ENCODE measurements at regions not wholly inside any gene's neighbourhood (a gene's known extent, or its start where the extent isn't known, plus 50 kb on each side); places are given as distances from the start of the nearest gene placed in this dataset.

DNA sequence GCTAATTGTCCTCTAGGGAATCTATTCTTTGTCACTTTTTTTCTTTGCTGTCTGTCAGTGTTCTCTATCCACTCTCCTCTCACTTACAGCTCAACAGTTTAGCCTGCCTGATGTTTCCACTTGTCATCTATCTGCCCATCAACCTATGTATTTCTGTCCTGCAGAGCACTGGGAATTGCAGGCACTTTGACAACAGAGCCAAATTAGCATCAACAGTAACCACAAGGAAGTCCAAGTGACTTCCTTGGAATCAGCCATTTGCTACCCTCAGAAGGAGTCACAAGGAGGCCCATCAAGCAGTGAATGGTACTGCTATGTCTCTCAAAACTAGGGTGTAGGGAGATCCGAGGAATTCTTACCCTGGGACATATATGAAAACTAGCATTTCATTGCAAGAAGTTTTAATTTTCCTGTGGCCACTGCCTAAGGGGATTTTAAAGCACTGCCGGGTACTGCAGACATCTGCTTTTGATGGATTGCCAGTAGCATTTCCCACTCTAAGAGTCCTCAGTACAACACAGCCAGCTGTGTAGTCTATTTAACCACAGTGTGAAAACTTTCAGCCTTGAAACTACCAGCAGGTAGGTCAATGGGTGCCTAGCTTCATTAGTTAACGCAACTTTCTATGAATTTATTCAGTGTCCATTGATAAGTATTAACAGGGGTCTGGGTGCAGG, 898.8 kb downstream of the NTRK3 start:
- no peaks in the 10 kb centered on the region for H3K4me1 Mint-ChIP-seq
- CTCF ChIA-PET, result no interaction called here
- H3K4me3 Mint-ChIP-seq, result no peak overlapping the region

DNA sequence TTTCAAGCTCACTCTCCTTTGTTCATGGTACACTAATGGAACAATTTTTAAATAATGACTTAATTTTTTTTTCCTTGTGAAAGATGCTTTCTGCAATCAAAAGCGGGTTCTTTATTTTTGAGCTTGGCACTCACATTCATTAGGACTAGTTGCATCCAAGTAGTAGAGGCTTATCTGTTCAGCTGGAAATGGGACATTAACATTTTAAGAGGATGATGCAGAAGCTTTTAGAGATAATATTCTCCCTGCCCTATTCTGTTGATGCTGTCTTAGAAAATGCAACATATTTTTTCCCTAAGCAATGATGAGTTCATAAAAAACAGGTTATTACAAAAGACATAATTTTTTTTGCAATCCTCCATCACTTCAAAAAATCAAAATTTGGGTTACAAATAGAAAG, 900.6 kb downstream of the NTRK3 start:
- POLR2A ChIA-PET, result no interaction called here
- no peak for DNase-seq
- Mint-ChIP-seq H3K36me3 (ENCODE audit: low read depth) (no peaks in the 10 kb centered on the region), H3K9me3 (no peaks in the 10 kb centered on the region), H3K4me1 (no peaks in the 10 kb centered on the region), H3K27me3 (no peaks in the 10 kb centered on the region), H3K4me3 (no peak overlapping the region), H3K27ac (no peak overlapping the region)
- CTCF ChIA-PET, result interaction anchor here (1.7 kb wide), 1 partner anchor 10 kb away, joined by 4 read pairs; no protein-coding TSS in a partner anchor

More for the DNA sequence above, 898.8 kb downstream of the NTRK3 start:
- H3K27ac Mint-ChIP-seq, result no peak overlapping the region
- H3K27me3 Mint-ChIP-seq, result no peaks in the 10 kb centered on the region
- no peaks in the 10 kb centered on the region for H3K9me3 Mint-ChIP-seq
- no peaks in the 10 kb centered on the region for H3K36me3 Mint-ChIP-seq (ENCODE audit: low read depth)
- POLR2A ChIA-PET, result no interaction called here
- DNase-seq, result no peak

DNA sequence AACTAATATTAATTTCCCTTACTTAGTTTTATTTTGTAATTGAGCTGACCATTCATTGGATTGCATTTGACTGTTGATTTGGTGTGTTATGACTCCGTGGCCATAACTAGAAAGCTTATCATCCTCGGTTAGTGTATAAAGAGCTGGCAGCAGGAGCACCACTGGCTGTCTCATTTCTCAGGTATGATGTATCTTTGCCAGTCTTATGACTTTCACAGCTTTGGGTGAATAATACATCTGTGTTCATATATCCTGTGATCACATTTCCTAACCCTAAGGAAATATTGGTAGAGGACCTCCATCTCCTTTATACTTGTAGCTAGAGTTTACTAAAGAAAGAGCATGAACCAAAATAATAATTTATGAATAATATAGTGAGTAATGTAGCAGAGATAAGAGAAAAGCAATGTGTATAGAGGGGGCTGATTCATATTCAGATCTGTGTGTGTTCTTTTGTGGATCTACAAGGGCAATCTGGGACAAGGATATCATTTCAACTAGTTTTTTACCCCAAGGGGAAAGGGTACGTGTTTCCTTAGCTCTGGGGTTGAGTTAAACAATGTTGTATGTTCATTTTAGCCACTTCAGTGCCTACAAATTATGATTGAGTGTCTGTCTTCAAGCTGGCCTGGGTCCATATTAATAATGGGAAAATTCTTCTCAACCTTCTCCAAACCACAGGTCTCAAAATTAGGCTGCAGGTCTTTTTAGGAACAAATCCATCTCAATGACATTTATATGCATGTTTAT, 901.7 kb downstream of the NTRK3 start:
- Mint-ChIP-seq H3K4me3 (no peak overlapping the region), H3K36me3 (ENCODE audit: low read depth) (no peaks in the 10 kb centered on the region), H3K27me3 (no peaks in the 10 kb centered on the region), H3K27ac (no peak overlapping the region), H3K4me1 (no peaks in the 10 kb centered on the region), H3K9me3 (no peaks in the 10 kb centered on the region)
- POLR2A ChIA-PET, result no interaction called here
- CTCF ChIA-PET, result interaction anchor here (1.7 kb wide), 1 partner anchor 9 kb away, joined by 4 read pairs; no protein-coding TSS in a partner anchor
- no peak for DNase-seq

DNA sequence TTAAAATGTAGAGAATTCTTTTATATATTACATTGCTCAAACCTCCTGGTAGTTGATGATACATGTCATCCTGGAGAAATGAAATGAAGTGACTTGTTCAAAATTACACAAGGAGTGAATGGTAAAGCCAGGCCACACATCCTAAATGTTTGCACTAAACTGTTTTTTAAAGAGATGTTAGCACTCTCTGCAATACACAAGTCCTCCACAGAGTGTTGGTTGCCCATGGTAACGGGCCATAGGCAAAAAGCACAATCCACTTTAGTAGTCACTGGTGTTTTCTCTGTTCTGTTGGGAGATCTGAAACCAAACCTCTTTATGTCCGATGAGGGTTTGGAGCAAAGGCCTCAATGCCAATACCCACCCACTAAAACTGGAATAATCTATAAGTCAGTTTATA, 907.4 kb downstream of the NTRK3 start:
- CTCF ChIA-PET, result no interaction called here
- Mint-ChIP-seq H3K27me3 (no peaks in the 10 kb centered on the region), H3K4me3 (no peak overlapping the region), H3K4me1 (no peaks in the 10 kb centered on the region), H3K27ac (no peak overlapping the region), H3K9me3 (peaks cover 4% of the 10 kb centered on the region), H3K36me3 (ENCODE audit: low read depth) (no peaks in the 10 kb centered on the region)
- POLR2A ChIA-PET, result no interaction called here
- DNase-seq, result no peak

DNA sequence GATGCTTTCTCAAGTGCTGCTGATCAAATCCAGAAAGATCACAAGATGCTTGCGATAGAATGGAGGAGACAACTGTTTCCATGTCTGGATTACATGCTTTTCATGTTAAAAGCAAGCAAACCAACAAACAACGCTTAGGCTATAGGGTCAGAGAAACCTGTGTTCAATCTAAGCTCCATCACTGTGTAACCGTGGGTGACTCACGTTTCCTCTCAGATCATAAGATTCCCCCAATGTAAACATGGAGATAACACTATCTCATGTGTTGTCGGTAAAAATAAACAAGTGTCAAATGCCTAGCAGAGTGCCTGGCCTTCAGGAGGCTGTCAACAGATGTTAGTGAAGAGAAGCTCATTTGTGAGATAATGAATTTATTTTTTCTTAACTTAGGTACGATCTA, 907.8 kb downstream of the NTRK3 start:
- Mint-ChIP-seq H3K4me3 (no peak overlapping the region), H3K4me1 (no peaks in the 10 kb centered on the region), H3K9me3 (peaks cover 4% of the 10 kb centered on the region), H3K36me3 (ENCODE audit: low read depth) (no peaks in the 10 kb centered on the region), H3K27me3 (no peaks in the 10 kb centered on the region), H3K27ac (no peak overlapping the region)
- POLR2A ChIA-PET, result no interaction called here
- CTCF ChIA-PET, result no interaction called here
- no peak for DNase-seq

DNA sequence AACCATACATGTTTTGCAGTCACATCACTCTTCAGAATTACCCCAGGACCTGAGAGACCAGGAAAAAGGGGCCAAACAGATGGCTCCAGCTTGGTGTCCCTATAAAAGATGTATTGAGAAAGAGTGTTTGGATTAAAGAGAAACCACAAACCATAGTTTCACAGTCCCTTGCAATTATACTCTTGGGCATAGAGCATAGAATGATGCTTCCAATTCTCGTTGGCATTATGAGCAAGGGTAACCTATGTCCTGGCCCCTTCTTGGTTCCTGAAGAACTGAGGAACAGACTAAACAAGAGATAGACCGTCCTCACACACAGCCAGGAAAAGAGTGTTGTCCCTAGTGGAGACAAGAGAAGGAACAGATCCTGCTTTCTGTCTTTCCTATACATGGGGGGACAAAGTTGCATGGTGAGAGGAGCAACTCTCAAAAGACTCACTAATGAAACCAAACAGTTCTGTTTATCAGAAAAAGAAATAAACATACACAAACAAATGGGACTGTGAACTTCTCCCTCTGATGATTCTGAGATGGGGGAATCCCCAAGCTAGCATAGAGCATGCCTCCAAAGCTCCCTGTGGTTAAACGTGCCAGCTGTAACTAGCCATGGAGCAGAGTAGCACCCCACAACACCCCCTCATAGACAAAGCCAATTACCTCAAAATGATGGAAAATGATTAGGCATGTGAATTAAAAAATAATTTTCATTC, 908.6 kb downstream of the NTRK3 start:
- Mint-ChIP-seq H3K27ac (no peak overlapping the region), H3K4me1 (no peaks in the 10 kb centered on the region), H3K36me3 (ENCODE audit: low read depth) (no peaks in the 10 kb centered on the region), H3K27me3 (no peaks in the 10 kb centered on the region), H3K9me3 (peaks cover 4% of the 10 kb centered on the region), H3K4me3 (no peak overlapping the region)
- no peak for DNase-seq
- POLR2A ChIA-PET, result no interaction called here
- CTCF ChIA-PET, result no interaction called here

DNA sequence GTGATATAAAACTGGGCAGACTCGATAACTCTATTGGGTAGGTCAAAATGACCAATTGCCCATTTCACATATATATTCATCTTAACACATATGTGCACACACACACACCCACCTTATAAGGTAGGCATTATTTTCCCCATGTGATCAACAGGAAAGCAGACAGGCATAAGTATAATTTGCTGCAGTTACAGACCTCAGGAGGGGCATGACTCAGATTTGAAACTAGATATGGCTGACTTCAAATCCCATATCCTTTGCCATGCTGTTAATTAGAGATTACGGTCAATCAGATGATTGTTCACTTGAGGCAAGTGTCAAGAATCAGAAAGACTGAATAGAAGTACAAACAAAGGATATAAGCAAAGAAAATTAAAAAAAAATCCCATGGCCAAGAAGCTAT, 910.6 kb downstream of the NTRK3 start:
- Mint-ChIP-seq H3K9me3 (peaks cover 4% of the 10 kb centered on the region), H3K4me1 (no peaks in the 10 kb centered on the region), H3K27ac (no peak overlapping the region), H3K27me3 (no peaks in the 10 kb centered on the region), H3K4me3 (no peak overlapping the region), H3K36me3 (ENCODE audit: low read depth) (no peaks in the 10 kb centered on the region)
- ChIA-PET CTCF (interaction anchor here (1.0 kb wide), 1 partner anchor 9 kb away, joined by 4 read pairs; no protein-coding TSS in a partner anchor), POLR2A (no interaction called here)
- DNase-seq, result no peak

DNA sequence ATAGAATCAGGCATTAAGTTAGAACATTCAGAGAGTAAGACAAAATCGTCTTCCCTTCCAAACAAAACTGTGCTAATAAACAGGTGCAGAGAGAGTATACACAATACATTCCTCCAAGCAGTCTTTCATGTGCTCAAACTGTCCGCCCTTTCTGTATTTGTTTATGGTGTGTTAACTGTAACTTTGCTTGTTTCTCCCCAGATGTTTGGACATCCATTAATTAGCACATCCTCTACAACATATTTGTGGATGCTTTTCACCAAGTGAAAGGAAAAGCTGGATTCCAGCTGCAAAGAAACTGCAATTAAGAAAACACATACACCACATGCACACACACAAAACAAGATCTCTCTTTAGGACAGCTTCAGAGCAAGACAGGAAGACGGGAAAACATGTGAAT, 912.6 kb downstream of the NTRK3 start:
- Mint-ChIP-seq H3K27me3 (no peaks in the 10 kb centered on the region), H3K4me3 (no peak overlapping the region), H3K36me3 (ENCODE audit: low read depth) (no peaks in the 10 kb centered on the region), H3K27ac (no peak overlapping the region), H3K9me3 (peaks cover 4% of the 10 kb centered on the region), H3K4me1 (no peaks in the 10 kb centered on the region)
- no peak for DNase-seq
- POLR2A ChIA-PET, result no interaction called here
- CTCF ChIA-PET, result no interaction called here

DNA sequence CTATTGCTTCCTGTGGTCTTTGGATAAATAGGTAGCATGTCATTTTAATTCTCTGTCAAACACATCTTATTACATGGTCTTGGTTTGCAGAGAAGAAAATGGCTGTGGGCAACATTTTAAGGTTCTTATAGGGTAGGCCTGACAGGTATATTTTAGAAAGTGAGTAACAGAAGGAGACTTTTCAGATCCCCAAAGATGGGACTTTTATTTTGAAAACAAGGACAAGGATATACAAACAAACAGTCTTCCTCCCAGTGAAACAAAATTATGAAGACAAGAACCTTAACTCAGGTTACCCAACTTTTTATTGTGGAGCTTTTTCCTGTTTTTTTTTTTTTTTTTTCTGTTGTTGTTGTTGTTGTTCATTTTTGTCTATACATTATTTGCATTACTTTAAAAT, 916.2 kb downstream of the NTRK3 start:
- ChIA-PET CTCF (interaction anchor here (0.6 kb wide), 1 partner anchor 1387 kb away, joined by 3 read pairs; no protein-coding TSS in a partner anchor), POLR2A (no interaction called here)
- Mint-ChIP-seq H3K9me3 (no peaks in the 10 kb centered on the region), H3K4me3 (no peak overlapping the region), H3K27me3 (no peaks in the 10 kb centered on the region), H3K4me1 (no peaks in the 10 kb centered on the region), H3K27ac (no peak overlapping the region), H3K36me3 (ENCODE audit: low read depth) (no peaks in the 10 kb centered on the region)
- DNase-seq, result no peak

DNA sequence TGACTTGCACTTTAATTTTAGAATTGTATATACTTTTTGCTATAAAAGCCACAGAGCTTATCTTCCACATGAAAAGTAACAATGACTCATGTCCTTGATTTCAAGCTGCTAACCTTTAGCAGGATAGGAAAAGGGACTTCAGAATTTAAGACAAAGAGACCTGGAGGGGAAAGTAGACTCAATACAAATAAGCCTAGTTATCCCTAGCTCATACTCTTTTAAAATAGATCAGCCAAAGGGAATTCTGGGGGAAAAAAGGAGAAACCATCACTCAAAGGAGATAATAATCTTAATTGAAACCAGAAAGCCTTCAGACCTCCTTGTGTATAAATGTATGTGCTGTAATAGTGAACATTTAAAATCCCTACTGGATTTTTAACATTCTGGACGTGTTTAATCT, 930.3 kb downstream of the NTRK3 start:
- Mint-ChIP-seq H3K4me3 (no peak overlapping the region), H3K9me3 (no peaks in the 10 kb centered on the region), H3K4me1 (no peaks in the 10 kb centered on the region), H3K27me3 (no peaks in the 10 kb centered on the region), H3K27ac (no peak overlapping the region), H3K36me3 (ENCODE audit: low read depth) (no peaks in the 10 kb centered on the region)
- no peak for DNase-seq
- CTCF ChIA-PET, result no interaction called here
- POLR2A ChIA-PET, result no interaction called here

DNA sequence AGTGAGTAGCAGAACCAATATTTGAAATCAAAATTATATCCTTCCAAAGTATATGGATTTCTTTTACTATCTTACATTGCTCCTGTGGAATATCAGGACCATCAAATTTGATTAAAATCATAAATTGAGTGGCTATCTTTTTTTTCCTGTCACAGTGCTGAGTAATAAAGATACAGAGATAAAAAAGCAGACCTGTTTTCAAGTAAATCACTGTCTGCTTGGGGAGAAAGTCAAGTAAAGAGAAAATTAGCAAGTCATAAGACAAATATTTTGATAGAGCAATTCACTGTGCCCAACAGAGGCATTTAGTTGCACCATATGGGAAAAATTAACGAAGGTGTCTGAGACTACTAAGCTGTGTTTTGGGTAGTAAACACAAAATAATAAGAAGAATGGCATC, 933.7 kb downstream of the NTRK3 start:
- DNase-seq, result no peak
- ChIA-PET CTCF (no interaction called here), POLR2A (no interaction called here)
- Mint-ChIP-seq H3K27me3 (no peaks in the 10 kb centered on the region), H3K36me3 (ENCODE audit: low read depth) (no peaks in the 10 kb centered on the region), H3K9me3 (no peaks in the 10 kb centered on the region), H3K4me3 (no peak overlapping the region), H3K4me1 (no peaks in the 10 kb centered on the region), H3K27ac (no peak overlapping the region)

DNA sequence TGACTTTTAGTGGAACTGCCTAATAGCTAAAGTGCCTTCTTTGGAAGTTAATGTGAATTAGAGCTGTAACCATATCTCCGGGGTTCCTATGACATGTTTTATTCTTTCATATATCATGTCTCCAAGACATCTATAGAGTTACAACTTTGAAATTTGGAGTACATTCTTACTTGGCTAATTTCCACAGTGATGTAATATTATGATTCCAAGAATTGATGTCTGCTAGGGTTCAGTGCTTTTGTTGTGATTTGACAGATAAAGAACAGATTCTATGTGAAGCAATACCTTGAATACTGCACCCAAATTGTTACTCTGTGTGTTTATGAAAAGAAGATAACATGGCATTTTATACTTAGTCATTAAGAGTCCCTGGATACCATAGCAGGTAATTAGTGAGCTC, 934.3 kb downstream of the NTRK3 start:
- no peak overlapping the region for H3K27ac Mint-ChIP-seq
- CTCF ChIA-PET, result no interaction called here
- H3K4me1 Mint-ChIP-seq, result no peaks in the 10 kb centered on the region
- no peaks in the 10 kb centered on the region for H3K36me3 Mint-ChIP-seq (ENCODE audit: low read depth)
- H3K9me3 Mint-ChIP-seq, result no peaks in the 10 kb centered on the region
- no peak for DNase-seq
- POLR2A ChIA-PET, result no interaction called here
- no peak overlapping the region for H3K4me3 Mint-ChIP-seq
- no peaks in the 10 kb centered on the region for H3K27me3 Mint-ChIP-seq

DNA sequence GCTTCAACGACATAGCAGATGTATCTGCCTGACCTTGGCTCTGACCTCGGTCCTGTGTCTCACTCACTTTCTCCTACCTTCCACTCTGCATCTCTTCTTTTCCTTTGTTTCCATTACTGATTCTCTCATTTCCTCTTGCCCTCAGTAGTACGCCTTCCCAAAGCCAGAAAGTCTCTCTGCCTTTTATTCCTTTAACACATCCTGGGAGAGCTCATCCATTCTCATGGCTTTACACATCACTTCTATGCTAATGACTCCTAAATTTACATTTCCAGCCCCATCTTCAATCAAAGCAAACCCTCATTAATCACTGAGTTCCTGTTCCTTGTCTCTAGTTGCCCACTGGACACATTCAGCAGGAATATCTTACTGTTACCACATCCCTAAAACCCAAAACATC, 938.6 kb downstream of the NTRK3 start:
- CTCF ChIA-PET, result no interaction called here
- Mint-ChIP-seq H3K4me3 (no peak overlapping the region), H3K4me1 (no peaks in the 10 kb centered on the region), H3K27ac (no peak overlapping the region), H3K27me3 (no peaks in the 10 kb centered on the region), H3K36me3 (ENCODE audit: low read depth) (no peaks in the 10 kb centered on the region), H3K9me3 (no peaks in the 10 kb centered on the region)
- no peak for DNase-seq
- POLR2A ChIA-PET, result no interaction called here
